SK-N-SH treated with all-trans-retinoic acid at 6 μM for 48 hours (cell line): ENCODE measurements at regions not wholly inside any gene's neighbourhood (a gene's known extent, or its start where the extent isn't known, plus 50 kb on each side); places are given as distances from the start of the nearest gene placed in this dataset.

Experiments
- RARB ChIP-seq: fragments of 250-450 bp; sonication (Bioruptor Pico); IDR thresholded peaks from 2 replicates; pipeline ENCODE4 v1.8.0; 2021; ENCODE audit warnings: mild to moderate bottlenecking, moderate library complexity
- SNAI2 ChIP-seq: fragments of 250-450 bp; sonication (Bioruptor Pico); IDR thresholded peaks from 2 replicates; pipeline ENCODE4 v1.5.0; 2020; ENCODE audit warnings: mild to moderate bottlenecking, moderate library complexity

DNA sequence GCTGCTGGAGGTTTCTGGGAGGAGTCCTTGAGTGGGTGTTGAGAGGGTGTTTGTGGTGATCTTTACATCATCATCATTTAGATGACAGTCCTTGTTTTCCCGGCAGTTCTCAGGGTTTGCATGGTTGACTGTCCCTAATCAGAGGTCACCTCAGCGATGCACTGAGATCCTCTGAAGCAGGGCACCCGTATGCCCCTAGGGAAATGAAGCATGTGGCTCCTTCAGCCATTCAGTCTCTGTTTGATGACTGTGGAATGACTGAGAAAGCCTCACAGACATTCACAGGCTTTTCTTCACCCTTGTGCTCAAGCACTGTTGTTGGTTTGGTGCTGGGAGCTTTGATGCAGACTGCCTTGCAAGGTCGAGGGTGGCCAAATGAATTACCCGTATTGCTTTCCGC, 474.7 kb downstream of the SPRY1 start:
- TF ChIP-seq SNAI2 (CRISPR knock-in tag) (no peak), RARB (CRISPR knock-in tag) (no peak)
